ENCODE measurements at regions not wholly inside any gene's neighbourhood (a gene's known extent, or its start where the extent isn't known, plus 50 kb on each side); places are given as distances from the start of the nearest gene placed in this dataset.
"Not testable (repeated sequence)": the region's sequence is repeated elsewhere in the genome, so short reads cannot be mapped to it uniquely, and the experiment has no call there.

DNA sequence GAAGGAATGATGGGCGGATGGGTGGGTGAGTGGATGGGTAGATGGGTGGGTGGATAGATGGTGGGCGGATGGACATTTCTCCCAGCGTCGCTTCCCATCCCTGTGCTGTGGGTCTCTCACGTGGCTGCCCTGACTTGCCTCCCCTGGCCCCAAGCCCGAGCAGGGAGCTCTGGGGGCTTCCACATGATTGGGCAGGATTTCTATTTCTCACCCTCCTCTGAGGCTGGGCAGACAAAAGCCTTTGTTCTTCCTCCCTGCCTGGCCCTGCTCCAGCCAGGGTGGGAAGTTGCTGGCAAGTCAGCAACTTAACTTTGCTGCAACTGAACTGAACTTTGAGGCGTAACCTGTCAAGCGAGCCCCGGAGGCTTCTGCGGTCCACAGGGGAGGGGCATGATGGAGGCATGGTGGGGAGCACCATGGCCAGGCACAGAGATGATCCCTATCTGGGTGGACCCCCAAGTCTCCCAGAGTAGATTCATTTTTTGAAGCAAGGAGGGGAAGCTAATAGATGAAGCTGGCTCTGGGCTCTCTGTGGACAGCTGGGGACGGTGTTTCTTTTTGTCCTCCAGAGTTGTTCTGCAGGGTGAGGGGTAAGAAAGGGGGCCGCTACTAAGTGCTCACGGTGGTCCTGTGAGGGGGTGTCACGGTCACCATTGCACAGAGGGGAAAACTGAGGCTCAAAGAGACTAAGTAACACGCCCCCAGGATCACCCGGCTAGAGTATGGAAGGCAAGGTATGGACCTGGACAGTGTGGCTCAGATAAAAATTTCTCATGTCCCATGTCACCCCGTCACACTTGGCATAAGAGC lies 140.1 kb downstream of the CEBPB start:
- no peak for DNase-seq

DNA sequence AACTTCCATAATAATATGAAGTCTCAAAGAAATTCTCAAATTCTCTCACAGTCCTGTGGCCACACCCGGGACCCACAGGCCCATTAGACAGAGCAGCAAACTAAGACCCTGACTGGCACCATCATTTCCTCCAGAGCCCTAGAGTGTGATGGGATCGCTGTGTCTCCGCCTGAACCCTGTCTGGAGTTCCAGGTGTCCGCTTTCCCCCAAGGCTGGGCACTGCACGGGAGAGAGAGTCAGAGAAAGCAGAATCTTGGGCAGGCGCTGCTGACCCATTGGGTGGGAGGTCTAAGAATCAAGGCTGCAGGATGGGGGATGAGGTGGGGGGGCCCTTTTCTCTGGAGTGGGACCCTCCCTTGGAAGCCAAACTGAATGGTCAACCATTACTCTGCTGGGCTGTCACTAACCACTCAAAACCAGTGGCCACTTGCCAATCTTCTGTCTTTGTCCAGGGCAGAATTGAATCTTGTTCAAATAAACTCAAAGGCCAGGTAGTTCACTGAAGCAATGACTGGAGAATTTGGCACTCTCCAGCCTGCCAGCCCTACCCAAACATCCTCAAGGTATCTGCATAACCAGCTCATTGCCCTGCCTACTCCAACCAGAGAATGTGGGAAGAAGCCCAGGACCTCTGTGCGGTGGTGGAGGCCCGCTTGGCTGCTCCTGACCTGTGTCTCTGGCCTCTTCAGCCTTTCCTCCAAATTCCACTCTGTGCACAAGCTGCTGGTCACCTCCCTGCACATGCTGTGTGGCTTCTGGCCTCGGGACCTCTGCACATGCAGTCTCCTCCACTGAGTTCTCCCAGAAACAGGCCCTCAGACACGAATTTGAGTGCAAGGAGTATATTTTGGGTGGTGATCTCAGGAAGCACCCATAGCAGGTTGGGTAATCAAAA lies 141.1 kb downstream of the CEBPB start:
- no peak for DNase-seq

DNA sequence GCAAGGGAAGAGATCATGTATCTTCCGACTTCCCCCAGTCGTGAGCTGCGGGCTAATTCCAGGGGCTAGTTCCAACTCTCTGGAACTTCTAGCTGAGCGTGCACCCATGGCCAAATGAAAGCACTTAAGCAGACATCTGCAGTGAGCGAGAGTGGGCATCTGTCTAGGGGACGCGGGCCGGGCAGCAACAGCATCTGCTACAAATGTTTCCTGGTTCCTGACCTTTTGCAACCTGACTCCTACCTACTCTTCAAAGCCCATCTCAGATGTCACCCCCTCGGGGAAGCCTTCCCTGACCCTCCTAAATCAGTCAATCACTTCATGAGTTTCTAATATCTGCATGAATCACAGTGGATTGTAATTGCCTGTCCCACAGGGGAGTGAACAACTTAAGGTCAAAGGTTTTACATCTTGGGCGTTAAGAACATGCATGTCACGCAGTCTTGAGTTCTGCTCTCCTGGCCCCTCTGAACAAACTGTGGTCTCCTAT lies 141.9 kb downstream of the CEBPB start:
- DNase-seq: no peak

DNA sequence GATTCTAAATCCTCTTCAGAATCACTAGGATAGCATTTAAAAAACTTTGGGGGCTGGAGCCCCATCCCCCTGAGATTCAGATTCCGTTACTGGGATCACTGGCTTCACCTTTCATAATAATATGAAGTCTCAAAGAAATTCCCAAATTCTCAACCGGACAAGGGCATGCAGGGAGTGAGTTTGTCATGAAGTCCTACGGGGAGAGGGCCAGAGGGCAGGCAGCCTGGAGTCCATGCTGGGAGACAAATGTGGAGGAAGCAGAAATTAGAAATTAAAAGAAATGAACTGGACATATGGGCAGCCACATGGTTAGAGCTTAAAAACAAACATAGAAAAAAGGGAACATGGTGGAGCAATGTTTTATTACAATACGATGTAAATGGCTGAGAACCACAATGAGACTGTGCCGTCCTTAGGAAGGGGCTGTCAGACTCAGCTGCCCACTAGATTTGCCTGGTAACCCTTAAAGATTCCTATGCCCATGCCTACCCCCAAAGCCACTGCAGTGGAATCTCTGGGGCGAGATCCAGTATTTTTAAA lies 142.6 kb downstream of the CEBPB start:
- no peak for DNase-seq

DNA sequence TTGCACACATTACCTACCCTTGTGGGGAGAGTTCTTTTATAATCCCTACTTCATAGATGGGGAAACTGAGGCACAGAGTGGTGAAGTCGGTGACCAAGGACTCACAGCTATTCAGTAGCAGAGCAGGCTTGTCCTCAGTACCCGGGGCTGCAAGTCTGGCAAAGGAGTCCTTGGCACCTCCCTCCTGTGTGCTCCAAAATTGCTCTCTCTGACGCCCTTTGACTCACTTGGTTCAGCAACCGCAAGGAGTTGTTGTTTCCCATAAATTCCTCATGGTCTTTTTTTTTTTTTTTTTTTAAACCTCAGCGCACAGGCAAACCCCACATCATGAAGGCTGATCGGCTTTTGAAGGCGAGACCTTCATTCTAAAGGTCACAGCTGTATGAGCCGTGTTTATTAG lies 143.2 kb downstream of the CEBPB start:
- DNase-seq: no peak

DNA sequence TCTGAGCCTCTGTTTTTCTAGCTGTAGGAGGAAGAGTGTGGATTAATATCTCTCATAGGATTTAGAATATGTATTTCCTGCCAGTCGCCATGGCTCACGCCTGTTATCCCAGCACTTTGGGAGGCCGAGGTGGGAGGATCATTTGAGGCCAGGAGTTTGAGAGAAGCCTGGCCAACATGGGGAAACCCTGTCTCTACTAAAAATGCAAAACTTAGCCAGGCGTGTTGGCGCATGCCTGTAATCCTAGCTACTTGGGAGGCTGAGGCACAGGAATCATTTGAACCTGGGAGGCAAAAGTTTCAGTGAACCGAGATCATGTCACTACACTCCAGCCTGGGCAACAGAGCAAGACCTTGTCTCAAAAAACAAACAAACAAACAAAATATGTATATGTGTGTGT lies 143.9 kb downstream of the CEBPB start:
- not testable (repeated sequence) for DNase-seq

DNA sequence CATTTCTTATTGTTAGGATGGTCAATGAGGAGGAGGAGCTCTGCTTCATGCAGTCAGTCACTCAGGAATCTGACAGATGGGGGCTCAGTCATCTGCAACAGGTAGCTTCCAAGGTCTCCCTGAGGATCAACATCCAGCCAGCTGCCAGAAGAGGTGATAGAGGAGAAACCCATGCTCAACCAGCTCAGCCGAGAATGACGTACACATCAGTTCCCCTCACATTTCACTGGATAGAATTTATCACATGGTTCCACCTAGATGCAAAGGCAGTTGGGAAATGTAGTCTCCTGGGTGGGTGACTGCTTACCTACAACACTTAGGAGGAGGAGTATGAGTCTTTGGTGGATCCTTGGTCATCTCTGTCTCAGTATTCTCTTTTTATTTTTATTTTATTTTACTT lies 144.5 kb downstream of the CEBPB start:
- DNase-seq: peak; percentile 57

DNA sequence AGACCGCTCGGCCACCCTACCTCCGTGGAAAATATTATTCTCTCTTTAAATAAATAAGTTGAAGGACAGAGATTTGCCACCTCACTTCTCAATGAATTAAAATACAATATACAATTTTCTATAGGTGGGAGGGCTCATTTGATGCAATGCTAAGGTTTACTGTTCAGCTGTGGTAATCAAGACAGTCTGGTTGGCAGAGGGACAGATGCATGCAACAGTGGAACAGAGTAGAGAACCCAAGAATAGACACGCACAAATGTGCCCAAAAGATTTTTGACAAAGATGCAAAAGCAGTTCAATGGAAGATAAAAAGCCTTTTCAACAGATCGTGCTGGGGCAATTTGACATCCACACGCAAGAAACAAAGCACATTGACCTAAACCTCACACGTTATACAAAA lies 145.2 kb downstream of the CEBPB start:
- no peak for DNase-seq

DNA sequence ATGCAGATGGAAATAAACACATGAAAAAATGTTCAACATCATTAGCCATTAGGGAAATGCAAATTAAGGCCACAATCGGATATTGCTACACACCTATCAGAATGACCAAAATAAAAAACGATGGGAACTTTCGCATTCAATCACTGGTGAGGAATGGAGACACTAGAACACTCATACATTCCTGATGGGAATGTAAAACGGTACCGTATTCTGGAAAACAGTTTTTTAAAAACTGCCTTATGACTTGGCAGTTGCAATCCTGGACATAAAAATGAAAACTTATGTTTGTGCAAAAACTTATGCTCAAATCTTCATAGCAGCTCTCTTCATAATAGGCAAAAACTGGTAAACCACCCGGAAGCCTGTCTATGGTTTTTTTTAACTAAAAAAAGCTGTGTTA lies 146.0 kb downstream of the CEBPB start:
- DNase-seq: no peak

DNA sequence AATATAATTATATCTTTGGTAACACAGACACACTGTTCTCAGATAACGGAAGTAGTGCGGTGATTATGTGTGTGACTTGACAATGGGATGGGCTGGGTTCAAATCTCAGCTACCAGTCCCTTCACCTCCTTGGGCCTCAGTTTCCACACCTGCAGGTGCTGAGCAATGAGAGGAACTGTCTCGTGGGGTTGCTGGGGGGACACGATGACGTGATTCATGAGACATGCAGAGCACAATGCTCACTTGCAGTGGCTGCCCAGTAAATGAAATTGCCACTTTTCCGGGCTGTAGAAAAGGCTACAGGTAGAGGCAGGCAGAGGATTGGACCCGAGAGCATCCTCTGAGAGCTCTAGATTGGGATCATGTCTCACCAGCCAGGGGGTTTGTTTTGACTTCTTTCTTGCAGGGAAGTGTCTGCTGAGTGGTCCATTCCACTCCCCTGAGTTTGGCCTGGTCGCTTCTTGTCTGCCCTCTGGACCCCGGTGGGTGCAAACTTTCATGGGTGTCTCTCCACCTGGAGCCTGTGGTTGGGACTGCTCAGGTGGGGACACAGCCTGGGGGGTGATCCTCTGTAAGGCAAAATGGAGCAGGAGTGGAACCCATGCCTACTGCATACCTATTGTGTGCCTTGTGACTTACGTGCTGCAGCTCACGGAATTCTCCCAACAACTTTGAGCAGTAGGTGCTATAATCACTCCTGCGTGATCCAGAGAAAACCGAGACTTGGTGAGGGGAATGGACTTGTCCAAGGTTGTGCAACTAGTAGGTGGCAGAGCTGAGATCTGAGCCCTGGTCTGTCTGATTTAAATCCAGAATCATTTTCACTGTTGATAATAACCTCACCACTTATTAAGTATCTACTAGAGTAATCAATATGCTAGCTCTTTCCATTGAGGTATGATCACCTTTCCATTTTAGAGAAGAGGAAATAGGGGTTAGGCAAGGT lies 147.2 kb downstream of the CEBPB start:
- no peak for DNase-seq

DNA sequence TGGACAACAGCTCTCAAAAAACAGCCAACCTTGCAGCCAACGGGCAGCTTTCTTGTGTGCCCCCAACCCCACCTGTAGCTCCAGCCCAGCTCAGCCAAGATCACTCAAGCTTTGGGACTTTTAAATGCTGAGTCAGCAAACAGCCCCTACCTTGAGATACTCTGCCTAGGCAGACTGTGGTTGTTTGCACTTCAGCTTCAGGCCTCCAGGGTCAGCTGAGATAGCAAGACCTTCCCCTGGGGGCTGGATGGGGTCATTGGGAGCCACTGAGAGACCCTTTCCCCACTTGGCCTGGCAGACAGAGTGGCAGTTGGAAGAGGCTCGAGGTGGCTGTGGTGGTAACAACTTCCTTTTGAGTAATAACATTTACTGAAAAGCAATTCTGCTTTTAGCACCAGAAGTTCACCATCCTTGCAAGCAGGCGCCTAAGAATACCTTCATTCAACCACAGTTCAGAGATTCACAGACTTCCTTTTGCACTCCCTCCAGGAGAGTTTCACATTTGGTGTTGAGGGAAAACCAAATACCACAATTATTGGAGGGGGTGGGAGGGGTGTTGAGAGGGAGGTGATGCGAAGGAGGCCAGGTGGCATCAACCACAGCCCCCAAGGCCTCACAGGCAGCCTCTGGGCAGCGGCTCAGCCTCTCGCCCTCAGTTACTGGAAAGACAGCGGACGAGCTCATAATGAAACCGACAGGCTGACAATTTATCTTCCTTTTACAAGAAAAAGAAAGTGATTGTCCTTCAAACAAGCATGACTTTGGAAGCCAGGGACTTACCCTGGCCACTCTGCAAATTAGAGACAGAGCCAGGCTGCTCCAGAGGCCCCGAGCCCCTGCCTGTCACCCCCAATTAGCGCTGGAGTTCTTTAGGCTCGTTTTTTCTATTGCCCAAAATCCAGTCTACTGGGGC lies 148.1 kb downstream of the CEBPB start:
- no peak for DNase-seq

DNA sequence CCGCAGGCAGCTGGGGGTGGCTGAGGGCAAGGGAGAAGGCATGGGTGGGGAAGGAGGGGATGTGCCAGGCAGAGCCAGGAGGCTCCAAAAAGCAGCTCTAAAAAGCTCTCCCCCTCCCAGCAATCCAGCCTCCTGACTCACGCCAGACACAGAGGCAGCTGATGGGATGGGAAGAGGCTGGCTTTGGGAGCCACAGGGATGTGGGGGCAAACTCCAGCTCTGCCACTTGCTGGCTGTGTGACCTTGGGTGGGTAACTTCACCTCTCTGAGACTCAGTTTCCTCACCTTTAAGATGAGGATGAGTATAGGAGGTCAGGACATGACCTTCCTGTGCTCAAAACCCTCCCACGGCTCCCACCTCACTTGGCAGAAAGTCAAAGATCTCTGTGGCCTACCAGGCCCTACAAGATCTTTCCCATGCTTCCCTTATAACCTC lies 148.9 kb downstream of the CEBPB start:
- DNase-seq: no peak

DNA sequence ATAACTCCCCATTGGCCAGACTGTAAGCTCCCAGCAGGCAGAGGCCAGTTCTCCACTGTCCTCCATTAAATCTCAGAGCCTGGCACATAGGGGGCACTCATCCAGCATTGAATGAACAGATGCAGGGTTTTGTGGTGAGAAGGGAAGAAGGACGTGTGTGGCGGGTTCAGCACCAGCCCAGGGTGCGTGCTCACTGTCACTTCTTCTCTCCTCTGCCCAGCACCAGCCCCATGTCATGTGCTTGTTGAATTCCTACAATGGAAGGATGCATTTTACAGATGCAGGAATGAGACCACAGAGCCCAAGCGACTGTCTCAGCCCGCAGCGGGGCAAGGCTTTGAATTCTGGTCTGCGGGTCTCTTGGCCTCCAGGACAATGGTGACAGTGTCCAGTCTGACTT lies 149.9 kb downstream of the CEBPB start:
- DNase-seq: no peak

DNA sequence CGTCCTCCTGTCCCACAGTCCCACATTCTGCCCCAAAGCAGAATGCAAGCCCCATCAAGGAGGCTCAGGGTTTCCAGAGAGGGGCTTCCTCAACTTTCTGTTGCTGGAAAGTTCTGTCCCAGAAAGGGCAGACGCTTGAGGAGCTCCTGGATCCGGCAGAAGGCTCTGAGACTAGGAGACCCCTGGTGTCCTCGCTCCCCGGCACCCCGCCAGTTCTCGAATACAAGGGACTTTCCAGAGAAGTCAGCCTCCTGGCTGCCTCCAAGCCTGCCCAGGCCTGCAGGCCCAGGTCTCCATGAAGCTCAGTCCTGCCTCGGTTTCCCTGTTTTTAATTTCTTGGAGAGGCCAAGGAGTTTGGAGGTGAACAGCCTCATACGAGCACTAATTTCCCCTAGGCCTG lies 150.4 kb downstream of the CEBPB start:
- no peak for DNase-seq

DNA sequence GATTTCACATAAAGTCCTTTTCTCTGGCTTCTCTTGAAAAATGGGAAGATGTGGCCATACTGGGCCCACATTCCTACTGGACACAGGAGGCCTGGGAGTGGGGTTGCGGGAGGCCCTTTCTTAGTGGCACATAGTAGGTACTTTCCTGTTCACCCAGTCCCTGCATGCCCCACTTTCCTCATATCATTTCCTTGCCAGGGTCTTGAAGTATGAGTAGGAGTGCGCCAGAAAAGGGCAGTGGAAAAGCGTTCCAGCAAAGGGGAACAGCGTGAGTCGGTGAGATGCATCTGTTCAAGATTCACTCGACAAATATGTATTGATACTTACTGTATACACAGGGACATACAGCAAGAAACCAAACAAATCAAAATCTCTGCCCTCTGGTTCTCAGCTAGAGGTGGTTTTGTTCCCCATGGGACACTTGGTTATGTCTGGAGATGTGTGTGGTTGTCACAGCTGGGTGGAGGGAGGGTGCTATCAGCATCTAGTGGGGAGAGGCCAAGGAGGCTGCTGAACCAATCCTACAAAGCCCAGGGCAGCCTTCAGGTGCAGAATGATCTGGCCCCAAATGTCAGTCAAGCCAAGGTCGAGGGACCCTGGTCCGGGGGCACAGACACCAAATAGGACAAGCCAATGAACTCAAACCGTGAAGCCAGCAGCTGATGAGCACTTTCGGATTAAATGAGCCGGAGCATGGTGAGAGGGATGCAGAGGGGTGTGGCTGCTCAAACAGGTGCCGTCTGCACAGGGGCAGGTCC lies 151.4 kb downstream of the CEBPB start:
- DNase-seq: peak; percentile 42

DNA sequence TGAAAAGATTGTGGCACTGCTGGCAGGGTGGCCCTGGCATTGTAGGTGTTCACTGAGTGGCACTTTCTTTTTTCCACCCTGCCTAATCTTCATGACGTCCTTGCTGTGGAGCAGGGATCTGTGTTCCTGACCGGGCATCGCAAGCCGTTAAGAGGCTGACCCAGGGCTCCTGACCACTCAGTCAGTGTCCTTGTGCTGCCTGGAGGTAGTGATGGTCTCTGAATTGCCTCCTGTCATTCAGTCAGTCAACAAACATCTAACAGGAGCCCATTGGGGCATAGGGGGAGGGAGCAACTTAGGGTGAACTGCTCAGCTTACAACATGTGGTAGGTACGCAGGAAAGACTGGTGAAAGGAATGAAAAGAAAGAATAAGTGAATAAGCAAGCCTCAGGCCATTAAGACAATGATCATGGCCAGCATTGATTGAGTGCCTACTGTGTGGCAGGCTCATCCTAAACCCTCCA lies 152.0 kb downstream of the CEBPB start:
- no peak for DNase-seq

DNA sequence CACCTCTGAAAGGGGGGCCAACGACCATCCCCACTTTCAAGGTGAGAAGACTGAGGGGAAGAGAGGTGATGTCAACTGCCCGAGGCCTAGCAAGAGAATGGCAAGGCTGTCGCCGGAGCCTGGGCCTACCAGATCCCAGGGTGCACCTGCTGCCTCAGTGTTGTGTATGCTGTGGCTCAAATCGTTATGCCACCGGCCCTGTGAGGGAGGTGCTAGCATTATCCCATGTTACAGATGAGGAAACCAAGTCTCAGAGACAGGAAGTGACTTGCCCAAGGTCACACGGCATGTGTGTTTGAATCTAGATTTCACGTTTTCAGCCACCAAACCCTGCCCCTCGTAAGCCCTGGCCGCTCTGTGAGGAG lies 152.5 kb downstream of the CEBPB start:
- DNase-seq: no peak

DNA sequence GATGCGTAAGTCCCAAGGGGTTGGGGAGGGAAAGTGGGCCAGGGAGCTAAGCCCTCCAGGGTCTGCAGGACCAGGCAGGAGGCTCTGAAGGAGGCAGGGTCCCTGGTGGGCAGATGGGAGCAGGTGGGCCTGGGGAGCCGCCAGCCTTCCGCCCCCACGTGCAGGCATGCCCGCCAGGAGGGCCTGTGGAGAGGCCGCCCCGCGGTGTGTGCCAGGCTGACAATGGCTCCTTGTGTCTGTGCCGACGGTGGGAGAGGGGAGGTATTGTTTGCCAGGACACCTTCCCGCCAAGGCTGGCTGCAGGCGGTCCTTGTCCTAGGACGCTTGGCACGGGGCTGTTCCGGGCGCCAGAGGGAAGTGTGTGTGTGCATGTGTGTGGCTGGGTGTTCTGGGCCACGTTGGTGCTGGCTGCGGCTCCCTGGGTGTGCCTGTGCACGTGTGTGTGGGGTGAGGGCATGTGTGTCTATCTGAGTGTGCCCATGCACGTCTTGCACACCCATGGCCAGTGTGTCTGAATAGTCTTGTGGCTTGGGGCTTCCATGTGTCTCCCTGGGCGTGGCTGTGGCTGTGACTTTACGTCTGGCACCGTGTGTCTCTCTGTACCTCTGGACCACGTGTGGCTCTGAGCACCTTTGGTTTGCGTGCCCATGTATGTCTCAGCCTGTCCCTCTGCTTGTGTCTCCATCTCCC lies 153.0 kb downstream of the CEBPB start:
- no peak for DNase-seq

DNA sequence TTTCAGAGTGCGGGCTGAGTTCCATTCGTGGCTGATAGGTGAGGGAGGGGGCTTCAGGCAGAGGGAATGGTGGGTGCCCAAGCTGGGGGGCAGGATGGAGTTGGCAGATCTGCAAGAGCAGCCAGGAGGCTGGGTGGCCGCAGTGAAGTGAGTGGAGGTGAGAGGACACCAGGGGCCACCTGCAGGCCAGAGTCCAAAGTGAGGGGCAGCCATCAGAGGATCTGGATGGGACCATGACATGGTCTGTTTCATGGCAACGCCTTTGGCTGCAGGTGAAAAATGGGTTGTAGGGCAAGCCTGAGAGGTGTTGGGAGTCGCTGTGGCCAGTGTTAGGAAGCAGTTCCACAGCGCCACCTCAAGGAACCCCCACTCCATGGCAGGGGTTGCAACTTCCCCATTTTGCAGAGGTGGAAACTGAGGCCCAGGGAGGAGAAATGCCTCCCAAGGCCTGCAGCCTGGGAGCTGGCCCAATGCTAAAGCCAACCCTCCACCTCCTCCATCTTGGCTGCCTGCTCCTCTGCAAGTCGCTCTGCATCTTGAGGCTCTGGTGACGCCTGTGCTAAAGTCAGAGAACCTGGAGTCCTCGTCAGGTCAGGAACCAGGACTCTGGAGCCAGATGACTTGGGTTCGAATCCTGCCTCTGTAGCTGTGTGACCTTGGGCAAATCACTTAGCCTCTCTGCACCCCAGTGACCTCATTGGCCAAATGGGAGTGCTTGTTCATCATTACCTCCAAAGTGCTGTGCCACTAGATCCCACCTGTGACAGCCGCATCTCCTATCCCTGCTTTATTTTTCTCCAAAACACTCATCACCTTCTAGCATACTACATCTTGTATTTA lies 153.8 kb downstream of the CEBPB start:
- DNase-seq: peak; percentile 2
